Body of pancreas (tissue), 4 donors: ENCODE measurements at regions not wholly inside any gene's neighbourhood (a gene's known extent, or its start where the extent isn't known, plus 50 kb on each side); places are given as distances from the start of the nearest gene placed in this dataset.

ENCODE experiments used
- CTCF ChIP-seq, 7 experiments: fragments of 450-650 bp in 4 of 7; fragments of 200-600 bp in 3 of 7; sonication (generic) in 3 of 7; IDR thresholded peaks; one replicate each; pipeline ENCODE4 v1.5.1; 2016 to 2019; ENCODE audit warnings: antibody characterized with exemption in 7 of 7
- POLR2A ChIP-seq, 3 donors: fragments of 450-650 bp; IDR thresholded peaks; one replicate each; pipeline ENCODE4 v1.6.1; 2016; ENCODE audit warnings: antibody characterized with exemption in 3 of 3, mild to moderate bottlenecking in 2 of 3

GRCh38 chr5:124478264-124478663 lies 268.2 kb downstream of the ZNF608 start:
- TF ChIP-seq CTCF (IDR thresholded peaks at IDR 0.05) (no peak), POLR2A (IDR thresholded peaks at IDR 0.05) (no peak)
